Panc1 (cell line): ENCODE measurements at regions not wholly inside any gene's neighbourhood (a gene's known extent, or its start where the extent isn't known, plus 50 kb on each side); places are given as distances from the start of the nearest gene placed in this dataset.

ENCODE experiments used
- CTCF ChIP-seq: fragments of 450-650 bp; IDR thresholded peaks from 2 replicates; pipeline ENCODE4 v1.5.1; 2017; ENCODE audit warnings: mild to moderate bottlenecking
- POLR2AphosphoS5 ChIP-seq: IDR thresholded peaks from 2 replicates; pipeline ENCODE4 v1.6.1; 2012; ENCODE audit warnings: mild to moderate bottlenecking, low read depth, low read length, moderate library complexity

GRCh38 chr4:75146223-75146622, 213.3 kb downstream of the PARM1 start:
- TF ChIP-seq CTCF (no peak), POLR2AphosphoS5 (no peak)
